ENCODE measurements at regions not wholly inside any gene's neighbourhood (a gene's known extent, or its start where the extent isn't known, plus 50 kb on each side); places are given as distances from the start of the nearest gene placed in this dataset.

- no peak for DNase-seq
- H3K4me3 ChIP-seq (ENCODE audit: insufficient read depth, low read depth, low read length), result no peak overlapping the region
- no peaks in the 10 kb centered on the region; the same call in 1 of the 2 replicates for H3K36me3 ChIP-seq (replicated peaks; ENCODE audit: control insufficient read depth, insufficient read depth, low read length)
- H3K27me3 ChIP-seq (ENCODE audit: control insufficient read depth, insufficient read depth, low read length), result no peaks in the 10 kb centered on the region
These were observed 1295.8 kb downstream of the BRD1 start for GRCh38 chr22:48531761-48532435.

- Histone ChIP-seq H3K4me3 (ENCODE audit: insufficient read depth, low read depth, low read length) (no peak overlapping the region), H3K27me3 (ENCODE audit: control insufficient read depth, insufficient read depth, low read length) (no peaks in the 10 kb centered on the region), H3K36me3 (replicated peaks; ENCODE audit: control insufficient read depth, insufficient read depth, low read length) (no peaks in the 10 kb centered on the region; the same call in 1 of the 2 replicates)
- DNase-seq, result no peak
These were observed 1296.6 kb downstream of the BRD1 start for GRCh38 chr22:48531108-48531507.

- no peaks in the 10 kb centered on the region; the same call in 1 of the 2 replicates for H3K36me3 ChIP-seq (replicated peaks; ENCODE audit: control insufficient read depth, insufficient read depth, low read length)
- H3K27me3 ChIP-seq (ENCODE audit: control insufficient read depth, insufficient read depth, low read length), result no peaks in the 10 kb centered on the region
- DNase-seq, result no peak
These were observed 1297.0 kb downstream of the BRD1 start for GRCh38 chr22:48530666-48531065.

DNA sequence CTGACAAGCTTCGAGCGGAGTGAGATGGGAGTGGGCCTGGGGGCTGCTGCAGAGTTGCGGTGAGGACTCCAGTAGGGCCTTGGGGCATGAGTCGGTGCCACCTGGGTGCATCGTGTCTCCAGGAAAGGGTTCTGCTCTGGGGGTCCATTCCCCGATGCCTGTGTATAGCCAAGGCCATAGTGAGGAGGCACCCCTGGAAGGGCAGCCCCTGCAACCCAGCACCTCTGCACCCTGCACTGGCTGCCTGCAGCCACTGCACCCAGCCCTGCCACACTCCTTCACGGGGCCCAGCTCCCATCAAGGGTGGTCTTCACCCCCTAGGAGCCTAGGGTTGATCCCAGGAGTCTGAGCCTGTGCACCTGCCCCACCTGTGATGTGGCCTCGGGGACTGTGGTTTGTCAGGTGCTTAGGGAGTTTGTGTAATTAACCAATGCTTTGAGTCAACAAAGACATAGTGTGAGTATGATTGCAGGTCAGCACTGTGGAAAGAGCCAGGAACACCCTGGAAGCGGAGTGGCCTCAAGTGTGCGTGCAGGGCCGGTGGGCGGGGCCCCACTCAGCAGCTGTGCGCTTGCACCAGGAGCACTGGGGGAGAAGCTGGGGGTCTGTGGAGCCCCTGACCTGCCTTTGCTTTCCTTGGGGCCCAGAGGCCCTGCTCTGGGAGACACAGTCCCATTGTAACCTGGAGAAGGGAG lies 1299.3 kb downstream of the BRD1 start:
- Histone ChIP-seq H3K36me3 (replicated peaks; ENCODE audit: control insufficient read depth, insufficient read depth, low read length) (no peaks in the 10 kb centered on the region), H3K4me3 (ENCODE audit: insufficient read depth, low read depth, low read length) (no peak overlapping the region), H3K27me3 (ENCODE audit: control insufficient read depth, insufficient read depth, low read length) (no peaks in the 10 kb centered on the region)
- no peak for DNase-seq

More at GRCh38 chr22:48530666-48531065, 1297.0 kb downstream of the BRD1 start:
- no peak overlapping the region for H3K4me3 ChIP-seq (ENCODE audit: insufficient read depth, low read depth, low read length)

DNA sequence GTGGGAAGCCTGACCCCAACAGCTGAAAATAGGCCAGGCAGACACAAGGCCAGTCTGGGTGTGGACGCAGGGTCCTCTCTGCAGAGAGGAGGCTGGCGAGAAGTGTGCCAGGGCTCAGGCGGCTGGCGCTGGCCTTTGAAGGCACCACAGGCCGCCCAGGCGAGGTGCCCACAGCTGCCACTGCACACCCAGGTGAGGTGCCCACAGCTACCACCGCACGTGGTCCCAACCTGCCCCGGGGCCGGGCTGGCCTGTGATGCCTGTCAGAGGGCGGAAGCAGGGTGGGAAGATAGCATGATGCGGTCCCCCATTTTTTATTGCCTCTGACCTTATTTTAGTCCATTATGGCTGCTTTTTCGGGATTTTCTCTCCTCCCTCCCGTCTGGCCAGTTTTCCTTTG lies 1303.9 kb downstream of the BRD1 start:
- Histone ChIP-seq H3K27me3 (ENCODE audit: control insufficient read depth, insufficient read depth, low read length) (no peaks in the 10 kb centered on the region), H3K36me3 (replicated peaks; ENCODE audit: control insufficient read depth, insufficient read depth, low read length) (no peaks in the 10 kb centered on the region), H3K4me3 (ENCODE audit: insufficient read depth, low read depth, low read length) (no peak overlapping the region)
- no peak for DNase-seq

DNA sequence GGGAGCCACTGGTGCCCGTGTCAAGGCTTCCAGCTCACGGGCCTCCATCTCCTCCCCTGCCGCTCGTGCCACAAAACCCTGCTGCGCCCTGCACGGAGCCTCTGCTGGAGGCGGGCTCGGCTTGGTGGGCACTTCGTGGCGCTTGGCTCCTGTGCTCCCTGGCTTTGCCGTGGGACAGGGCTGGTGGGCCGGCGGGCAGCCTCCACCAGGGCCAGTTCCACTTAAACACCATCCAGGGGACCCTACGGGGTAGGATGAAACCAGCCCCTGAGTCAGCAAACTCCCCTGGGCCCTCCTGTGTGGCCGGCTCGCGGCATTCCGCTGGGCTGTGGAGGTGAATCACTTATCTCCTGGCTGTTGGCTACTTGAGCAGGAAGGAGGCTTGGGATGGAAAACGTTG lies 1304.6 kb downstream of the BRD1 start:
- Histone ChIP-seq H3K36me3 (replicated peaks; ENCODE audit: control insufficient read depth, insufficient read depth, low read length) (no peaks in the 10 kb centered on the region), H3K27me3 (ENCODE audit: control insufficient read depth, insufficient read depth, low read length) (no peaks in the 10 kb centered on the region), H3K4me3 (ENCODE audit: insufficient read depth, low read depth, low read length) (no peak overlapping the region)
- no peak for DNase-seq

DNA sequence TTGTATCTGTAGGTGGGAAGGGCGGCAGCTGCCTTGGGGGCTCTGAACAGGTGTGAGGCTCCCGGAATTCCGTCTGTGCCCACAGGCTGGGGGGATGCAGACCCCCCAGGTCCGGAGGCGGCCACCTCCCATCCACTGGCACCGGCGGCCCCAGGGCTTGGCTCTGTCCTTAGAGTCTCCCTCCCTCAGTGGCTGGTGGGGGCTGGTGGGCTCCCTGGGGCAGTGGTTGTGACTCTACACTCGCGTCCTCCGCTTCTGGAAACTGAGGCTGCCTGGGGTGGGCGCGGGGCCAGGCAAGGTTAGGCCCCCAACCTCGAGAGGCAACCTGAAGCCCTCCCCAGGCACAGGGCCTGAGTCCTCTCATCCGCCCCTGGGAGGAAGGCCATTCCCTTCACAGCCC lies 1305.4 kb downstream of the BRD1 start:
- DNase-seq, result no peak
- Histone ChIP-seq H3K4me3 (ENCODE audit: insufficient read depth, low read depth, low read length) (no peak overlapping the region), H3K27me3 (ENCODE audit: control insufficient read depth, insufficient read depth, low read length) (no peaks in the 10 kb centered on the region), H3K36me3 (replicated peaks; ENCODE audit: control insufficient read depth, insufficient read depth, low read length) (no peaks in the 10 kb centered on the region)

GRCh38 chr22:48520884-48521588 lies 1306.6 kb downstream of the BRD1 start:
- no peak overlapping the region for H3K4me3 ChIP-seq (ENCODE audit: insufficient read depth, low read depth, low read length)
- DNase-seq, result no peak
- H3K36me3 ChIP-seq (replicated peaks; ENCODE audit: control insufficient read depth, insufficient read depth, low read length), result no peaks in the 10 kb centered on the region
- H3K27me3 ChIP-seq (ENCODE audit: control insufficient read depth, insufficient read depth, low read length), result no peaks in the 10 kb centered on the region

DNA sequence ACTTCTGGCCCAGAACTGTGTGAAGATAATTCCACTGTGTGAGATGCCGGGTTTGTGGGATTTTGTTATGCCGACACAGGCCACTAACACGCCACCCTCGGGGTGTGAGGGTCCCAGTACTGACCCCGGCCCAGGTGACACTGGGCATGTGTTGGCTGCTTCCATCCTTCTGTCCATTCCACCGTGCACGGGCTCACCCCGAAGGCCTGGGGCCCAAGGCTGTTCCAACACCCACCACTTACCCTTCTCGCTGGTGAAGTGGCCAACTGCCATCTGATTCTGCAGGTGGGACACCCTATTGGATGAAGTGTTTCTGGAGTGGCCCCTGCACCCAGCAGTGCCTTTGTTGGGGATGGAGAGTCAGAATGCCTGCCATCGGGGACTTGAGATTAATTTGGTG lies 1307.5 kb downstream of the BRD1 start:
- DNase-seq, result no peak
- Histone ChIP-seq H3K27me3 (ENCODE audit: control insufficient read depth, insufficient read depth, low read length) (no peaks in the 10 kb centered on the region), H3K4me3 (ENCODE audit: insufficient read depth, low read depth, low read length) (no peak overlapping the region), H3K36me3 (replicated peaks; ENCODE audit: control insufficient read depth, insufficient read depth, low read length) (no peaks in the 10 kb centered on the region)

GRCh38 chr22:48517039-48518030 lies 1310.3 kb downstream of the BRD1 start:
- DNase-seq, result no peak
- Histone ChIP-seq H3K36me3 (replicated peaks; ENCODE audit: control insufficient read depth, insufficient read depth, low read length) (no peaks in the 10 kb centered on the region), H3K4me3 (ENCODE audit: insufficient read depth, low read depth, low read length) (no peak overlapping the region), H3K27me3 (ENCODE audit: control insufficient read depth, insufficient read depth, low read length) (no peaks in the 10 kb centered on the region)

DNA sequence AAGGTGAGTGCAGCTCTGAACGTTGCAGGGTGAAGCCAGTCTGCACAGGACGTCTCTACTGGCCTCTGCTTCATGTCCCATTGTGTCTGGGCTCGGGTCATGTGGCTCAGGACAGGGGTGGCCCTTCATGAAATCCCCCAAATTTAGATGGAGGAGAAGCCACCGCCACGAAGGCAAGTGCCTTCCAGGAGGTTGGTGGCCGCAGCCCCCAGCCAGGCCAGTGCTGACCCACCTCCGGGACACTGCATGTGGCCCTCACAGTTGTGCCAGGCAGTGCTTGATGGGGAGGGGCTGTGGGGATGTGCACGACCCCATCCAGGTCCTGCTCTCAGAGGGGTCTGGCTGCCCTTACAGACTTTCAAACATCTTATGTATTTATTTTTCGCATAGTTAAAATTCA lies 1311.1 kb downstream of the BRD1 start:
- H3K36me3 ChIP-seq (replicated peaks; ENCODE audit: control insufficient read depth, insufficient read depth, low read length), result no peaks in the 10 kb centered on the region
- no peak for DNase-seq
- H3K27me3 ChIP-seq (ENCODE audit: control insufficient read depth, insufficient read depth, low read length), result no peaks in the 10 kb centered on the region
- H3K4me3 ChIP-seq (ENCODE audit: insufficient read depth, low read depth, low read length), result no peak overlapping the region

- no peak overlapping the region for H3K4me3 ChIP-seq (ENCODE audit: insufficient read depth, low read depth, low read length)
- DNase-seq, result no peak
- no peaks in the 10 kb centered on the region for H3K27me3 ChIP-seq (ENCODE audit: control insufficient read depth, insufficient read depth, low read length)
- H3K36me3 ChIP-seq (replicated peaks; ENCODE audit: control insufficient read depth, insufficient read depth, low read length), result no peaks in the 10 kb centered on the region
These were observed 1312.0 kb downstream of the BRD1 start for GRCh38 chr22:48515571-48516200.

GRCh38 chr22:48513929-48514328 lies 1313.7 kb downstream of the BRD1 start:
- Histone ChIP-seq H3K27me3 (ENCODE audit: control insufficient read depth, insufficient read depth, low read length) (no peaks in the 10 kb centered on the region), H3K36me3 (replicated peaks; ENCODE audit: control insufficient read depth, insufficient read depth, low read length) (no peaks in the 10 kb centered on the region), H3K4me3 (ENCODE audit: insufficient read depth, low read depth, low read length) (no peak overlapping the region)
- DNase-seq, result no peak

DNA sequence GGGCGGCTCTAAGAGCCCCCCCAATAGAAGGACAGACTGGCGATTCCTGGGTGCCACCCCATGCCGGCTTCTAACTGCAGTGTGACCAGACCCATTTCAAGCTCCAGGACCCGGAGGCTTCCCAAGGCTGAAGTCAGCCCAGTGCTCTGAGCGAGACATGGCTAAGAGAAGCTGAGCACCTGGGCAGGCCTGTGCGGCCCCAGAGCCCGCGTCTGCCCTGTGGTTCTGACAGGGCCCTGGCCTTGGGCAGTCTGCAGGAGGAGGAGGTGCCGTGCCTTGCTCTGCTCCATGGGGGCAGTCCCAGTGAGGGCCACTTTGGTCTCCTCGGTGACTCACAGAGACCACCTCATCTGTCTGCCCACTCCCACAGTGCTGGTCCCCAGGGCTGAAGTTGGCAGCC lies 1314.2 kb downstream of the BRD1 start:
- Histone ChIP-seq H3K4me3 (ENCODE audit: insufficient read depth, low read depth, low read length) (no peak overlapping the region), H3K27me3 (ENCODE audit: control insufficient read depth, insufficient read depth, low read length) (no peaks in the 10 kb centered on the region), H3K36me3 (replicated peaks; ENCODE audit: control insufficient read depth, insufficient read depth, low read length) (no peaks in the 10 kb centered on the region)
- DNase-seq, result no peak

Data from H7 (cell line).